Astrocyte of the spinal cord (primary cell): ENCODE measurements at regions not wholly inside any gene's neighbourhood (a gene's known extent, or its start where the extent isn't known, plus 50 kb on each side); places are given as distances from the start of the nearest gene placed in this dataset.

Source experiments
- DNase-seq: peaks from one replicate; pipeline ENCODE4 v3.0.0; 2011; ENCODE audit warnings: low read depth, low spot score
- H3K4me3 ChIP-seq: 2 replicates; pipeline ENCODE4 v1.5.1; 2011; ENCODE audit warnings: low read depth, mild to moderate bottlenecking, low read length, moderate library complexity
- CTCF ChIP-seq: IDR thresholded peaks from 2 replicates; pipeline ENCODE4 v1.5.1; 2012; ENCODE audit warnings: low read depth, mild to moderate bottlenecking, low read length, inconsistent platforms
- in situ Hi-C: cut with HindIII; loops from 2 replicates; pipeline ENCODE4 v1.10.0; 2017; ENCODE audit warnings: low sequenced_read_pairs

GRCh38 chr16:50964491-50964890, 186.6 kb downstream of the SALL1 start:
- in situ Hi-C loops, result no loop called here
- no peak overlapping the region for H3K4me3 ChIP-seq
- no peak for TF ChIP-seq CTCF
- DNase-seq, result no peak

- no peak for DNase-seq
- H3K4me3 ChIP-seq, result no peak overlapping the region
- no peak for TF ChIP-seq CTCF
- in situ Hi-C loops, result no loop called here
Observed at GRCh38 chr16:50961952-50962351, 189.1 kb downstream of the SALL1 start.

DNA sequence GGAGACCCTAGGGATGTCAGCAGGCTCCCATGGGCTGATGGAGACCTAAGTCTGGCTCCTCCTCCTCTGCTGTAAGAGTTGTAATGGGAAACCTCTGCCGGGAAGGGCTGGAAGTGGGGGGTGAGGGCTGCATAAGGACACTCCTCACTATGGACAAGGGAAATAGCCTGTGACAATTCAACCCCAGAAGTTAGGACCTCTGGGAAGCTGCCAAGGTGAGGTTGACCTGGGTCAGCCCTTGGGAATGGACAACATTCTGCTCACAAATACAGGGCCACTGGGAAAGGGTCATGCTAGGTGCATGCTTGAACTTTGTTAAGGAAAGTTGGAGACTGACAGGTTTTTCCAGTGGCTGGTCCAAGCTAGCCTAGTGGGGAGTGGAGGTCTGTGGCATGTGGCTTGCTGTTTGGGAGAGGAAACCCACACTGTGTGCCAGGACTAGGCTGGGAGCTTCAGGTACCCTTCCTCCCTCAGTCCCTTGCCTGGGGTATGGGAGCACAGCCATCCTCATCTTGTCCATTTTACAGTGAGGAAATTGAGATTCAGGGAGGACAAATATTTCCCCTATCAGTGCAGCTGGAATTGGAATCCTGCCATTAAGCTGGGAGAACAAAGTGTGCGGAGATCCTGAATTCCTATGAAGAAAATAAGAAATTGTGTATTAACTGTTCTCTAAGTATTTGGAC, 190.4 kb downstream of the SALL1 start:
- in situ Hi-C loops, result no loop called here
- no peak for TF ChIP-seq CTCF
- no peak for DNase-seq
- no peak overlapping the region for H3K4me3 ChIP-seq

DNA sequence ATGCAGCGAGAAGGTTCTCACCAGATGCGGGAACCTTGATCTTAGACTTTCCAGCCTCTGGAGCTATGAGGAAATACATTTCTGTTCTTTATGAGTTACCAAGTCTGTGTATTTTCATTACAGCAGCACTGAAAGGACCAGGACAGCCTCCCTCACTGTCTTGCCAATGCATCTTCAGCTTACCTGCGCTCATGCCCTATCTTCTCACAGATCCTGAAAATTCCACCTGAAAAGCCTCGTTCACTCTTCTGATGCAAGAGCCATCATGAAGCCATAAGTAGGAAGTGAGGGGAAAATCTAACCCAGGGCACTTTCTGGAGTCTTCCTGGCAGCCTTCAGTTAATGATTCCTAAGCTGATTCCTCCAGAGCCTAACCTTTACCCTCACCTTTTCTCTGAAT, 194.0 kb downstream of the SALL1 start:
- no peak for TF ChIP-seq CTCF
- no peak for DNase-seq
- in situ Hi-C loops, result no loop called here
- H3K4me3 ChIP-seq, result no peak overlapping the region

DNA sequence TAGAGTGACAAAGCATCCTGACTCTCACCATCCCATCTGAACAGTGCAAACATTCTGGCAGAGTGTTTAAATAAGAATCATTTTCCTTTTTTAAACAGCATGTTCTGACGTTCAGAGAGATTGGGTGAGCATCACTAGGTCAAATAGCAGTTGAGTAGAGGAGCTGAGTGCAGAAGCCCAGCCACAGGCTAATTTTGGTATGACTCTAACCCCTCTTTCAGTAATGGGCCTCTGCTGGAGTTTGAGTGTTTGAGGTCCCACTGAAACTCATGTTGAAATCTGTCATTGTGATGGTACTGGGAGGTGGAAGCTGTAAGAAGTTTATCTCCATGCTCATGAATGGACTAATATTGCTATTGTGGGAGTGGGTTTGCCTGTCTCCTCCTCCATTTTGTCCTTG, 194.4 kb downstream of the SALL1 start:
- no peak overlapping the region for H3K4me3 ChIP-seq
- TF ChIP-seq CTCF, result no peak
- no peak for DNase-seq
- in situ Hi-C loops, result no loop called here

DNA sequence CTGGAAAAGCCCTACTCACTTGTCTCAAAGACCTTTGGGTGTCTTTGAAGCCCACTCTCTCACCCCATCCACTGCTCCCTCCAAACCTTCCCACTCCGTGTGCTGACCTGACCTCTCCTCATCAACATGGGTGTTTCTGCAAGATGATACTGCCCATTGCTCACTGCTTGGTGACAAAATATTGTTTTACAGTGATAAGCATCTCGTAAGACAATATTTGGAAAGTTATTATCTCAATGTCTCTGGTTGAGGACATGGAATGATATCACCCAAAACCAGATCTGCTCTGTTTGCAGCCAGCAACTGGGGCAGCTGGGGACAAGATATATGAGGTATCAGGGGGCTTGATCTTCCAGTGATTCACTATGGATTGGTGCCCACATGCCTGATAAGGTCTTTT, 195.8 kb downstream of the SALL1 start:
- no peak for DNase-seq
- no peak for TF ChIP-seq CTCF
- in situ Hi-C loops, result no loop called here
- H3K4me3 ChIP-seq, result no peak overlapping the region
